HG02678 (cell line): ENCODE measurements at regions not wholly inside any gene's neighbourhood (a gene's known extent, or its start where the extent isn't known, plus 50 kb on each side); places are given as distances from the start of the nearest gene placed in this dataset.

Experiments
- ATAC-seq: cut with Tn5 transposase; IDR thresholded peaks from one replicate; pipeline ENCODE4 v1.9.1; 2021; ENCODE audit warnings: mild to moderate bottlenecking, moderate library complexity; ENCODE audit not compliant: unreplicated experiment

- ATAC-seq = no peak
Measured at GRCh38 chr20:10802236-10802635, 128.4 kb upstream of the JAG1 start.

- ATAC-seq = no peak
Measured at GRCh38 chr20:10805764-10806163, 132.0 kb upstream of the JAG1 start.

GRCh38 chr20:10806539-10806938, 132.7 kb upstream of the JAG1 start:
- no peak for ATAC-seq

GRCh38 chr20:10807013-10807412, 133.2 kb upstream of the JAG1 start:
- no peak for ATAC-seq

- ATAC-seq = no peak
Measured at GRCh38 chr20:10812759-10813327, 139.0 kb upstream of the JAG1 start.

- no peak for ATAC-seq
Measured at GRCh38 chr20:10823585-10823984, 149.8 kb upstream of the JAG1 start.

- ATAC-seq = no peak
Measured at GRCh38 chr20:10824750-10825500, 151.1 kb upstream of the JAG1 start.

- ATAC-seq = no peak
Measured at GRCh38 chr20:10826111-10826510, 152.3 kb upstream of the JAG1 start.

GRCh38 chr20:10828180-10828579, 154.4 kb upstream of the JAG1 start:
- ATAC-seq = no peak

GRCh38 chr20:10832141-10832540, 158.3 kb upstream of the JAG1 start:
- ATAC-seq = no peak

- no peak for ATAC-seq
Measured at GRCh38 chr20:10837901-10838300, 164.1 kb upstream of the JAG1 start.

GRCh38 chr20:10842116-10842515, 168.3 kb upstream of the JAG1 start:
- no peak for ATAC-seq

GRCh38 chr20:10843146-10843711, 169.4 kb upstream of the JAG1 start:
- ATAC-seq = no peak

- no peak for ATAC-seq
Measured at GRCh38 chr20:10846766-10847165, 173.0 kb upstream of the JAG1 start.

GRCh38 chr20:10848810-10849370, 175.1 kb upstream of the JAG1 start:
- no peak for ATAC-seq

- no peak for ATAC-seq
Measured at GRCh38 chr20:10853176-10853575, 179.4 kb upstream of the JAG1 start.

GRCh38 chr20:10853731-10854130, 179.9 kb upstream of the JAG1 start:
- ATAC-seq = no peak

- no peak for ATAC-seq
Measured at GRCh38 chr20:10854976-10855375, 181.2 kb upstream of the JAG1 start.

- no peak for ATAC-seq
Measured at GRCh38 chr20:10855778-10856177, 182.0 kb upstream of the JAG1 start.

GRCh38 chr20:10856237-10857015, 182.6 kb upstream of the JAG1 start:
- no peak for ATAC-seq

GRCh38 chr20:10857352-10858070, 183.7 kb upstream of the JAG1 start:
- ATAC-seq = no peak
